H1 (cell line): ENCODE measurements at regions not wholly inside any gene's neighbourhood (a gene's known extent, or its start where the extent isn't known, plus 50 kb on each side); places are given as distances from the start of the nearest gene placed in this dataset.

Experiments used
- CTCF ChIA-PET: fragments of 300-600 bp; sonication (Branson Sonifier 250); formaldehyde crosslinking; loops from one replicate; lab custom pipeline; 2021; ENCODE audit not compliant: partially characterized antibody; lab: Charles Lee
- POLR2A ChIA-PET: fragments of 300-600 bp; sonication (Branson Sonifier 250); formaldehyde crosslinking; loops from one replicate; lab custom pipeline; 2021; ENCODE audit warnings: inconsistent platforms; ENCODE audit not compliant: partially characterized antibody; lab: Charles Lee
- DNase-seq, 2 experiments: peaks; one replicate each; pipeline versions ENCODE4 v3.0.0 to v3.0.0-alpha.2; 2010 to 2022; ENCODE audit warnings: low spot score in 2 of 2, low read depth in 1 of 2, mixed read lengths in 1 of 2
- FAIRE-seq: peaks from 2 replicates; lab custom pipeline; 2011; peaks lifted over from hg19 to GRCh38; lab: Jason Lieb, UNC
- H2AFZ ChIP-seq: 2 replicates; pipeline ENCODE4 v1.8.1; 2012; ENCODE audit warnings: low read length, inconsistent platforms
- H2AK5ac ChIP-seq: 2 replicates; pipeline ENCODE4 v1.6.1; 2013; ENCODE audit warnings: low read depth, low read length
- H2BK120ac ChIP-seq: replicated peaks from 2 replicates; pipeline ENCODE3; 2013; ENCODE audit warnings: low read depth, low read length, inconsistent platforms
- H2BK12ac ChIP-seq: 2 replicates; pipeline ENCODE4 v1.6.1; 2013; ENCODE audit warnings: low read depth, low read length
- H2BK15ac ChIP-seq: 2 replicates; pipeline ENCODE4 v1.6.1; 2013; ENCODE audit warnings: low read length
- H2BK20ac ChIP-seq: 2 replicates; pipeline ENCODE4 v1.6.1; 2013; ENCODE audit warnings: low read length
- H2BK5ac ChIP-seq: 2 replicates; pipeline ENCODE4 v1.6.1; 2013; ENCODE audit warnings: low read depth, low read length
- H3K14ac ChIP-seq: 2 replicates; pipeline ENCODE4 v1.6.1; 2013; ENCODE audit warnings: inconsistent platforms; ENCODE audit not compliant: insufficient read length
- H3K18ac ChIP-seq: 2 replicates; pipeline ENCODE4 v1.6.1; 2013; ENCODE audit warnings: low read length; ENCODE audit errors: extremely low read depth
- H3K23ac ChIP-seq: 2 replicates; pipeline ENCODE4 v1.6.1; 2013; ENCODE audit warnings: inconsistent platforms; ENCODE audit not compliant: insufficient read length
- H3K23me2 ChIP-seq: 2 replicates; pipeline ENCODE4 v1.6.1; 2013; ENCODE audit warnings: low read depth, low read length
- H3K27ac ChIP-seq: 2 replicates; pipeline ENCODE4 v1.6.1; 2011; ENCODE audit warnings: low read depth, low read length, inconsistent platforms
- H3K27me3 ChIP-seq, 4 experiments: replicated peaks in 1 of 4; 1 replicate in 1 of 4; 2 replicates in 3 of 4; pipeline versions ENCODE4 v1.6.1 to v1.8.1; 2011 to 2013; ENCODE audit warnings: low read length in 3 of 4, mild to moderate bottlenecking in 3 of 4, inconsistent platforms in 2 of 4, mixed read lengths in 2 of 4, moderate library complexity in 1 of 4; ENCODE audit not compliant: control insufficient read depth in 3 of 4, insufficient read depth in 3 of 4; ENCODE audit errors: extremely low read depth in 1 of 4
- H3K36me3 ChIP-seq, 4 experiments: 2 replicates each; pipeline versions ENCODE4 v1.6.1 to v1.8.1; 2011 to 2013; ENCODE audit warnings: mild to moderate bottlenecking in 4 of 4, low read length in 3 of 4, moderate library complexity in 2 of 4, control low read depth in 1 of 4, inconsistent platforms in 1 of 4; ENCODE audit not compliant: insufficient read depth in 4 of 4, control insufficient read depth in 2 of 4
- H3K4ac ChIP-seq: replicated peaks from 2 replicates; pipeline ENCODE3; 2013; ENCODE audit warnings: low read length, low read depth, mixed read lengths, inconsistent platforms; ENCODE audit not compliant: insufficient read length
- H3K4me1 ChIP-seq, 4 experiments: replicated peaks in 1 of 4; 1 replicate in 1 of 4; 2 replicates in 3 of 4; pipeline versions ENCODE4 v1.6.1 to v1.8.1; 2011 to 2013; ENCODE audit warnings: low read length in 3 of 4, inconsistent platforms in 2 of 4, mixed read lengths in 1 of 4; ENCODE audit not compliant: insufficient read depth in 4 of 4, control insufficient read depth in 3 of 4
- H3K4me2 ChIP-seq, 2 experiments: 2 replicates each; pipeline versions ENCODE4 v1.6.1 to v1.8.1; 2011 to 2013; ENCODE audit warnings: low read depth in 2 of 2, low read length in 2 of 2, control low read depth in 1 of 2, inconsistent platforms in 1 of 2, mild to moderate bottlenecking in 1 of 2; ENCODE audit not compliant: insufficient read depth in 1 of 2
- H3K4me3 ChIP-seq, 4 experiments: fragments of 200-600, 300-600 bp in 1 of 4; sonication (generic), shearing (Covaris generic), sonication (Bioruptor Twin) in 1 of 4; 2 replicates each; pipeline versions ENCODE4 v1.5.1 to v1.8.1; 2011 to 2016; ENCODE audit warnings: low read length in 4 of 4, low read depth in 3 of 4, control low read depth in 2 of 4, inconsistent platforms in 2 of 4, mild to moderate bottlenecking in 2 of 4, mixed read lengths in 1 of 4, moderate library complexity in 1 of 4; ENCODE audit not compliant: insufficient read depth in 2 of 4; ENCODE audit errors: extremely low read depth in 1 of 4
- H3K56ac ChIP-seq: replicated peaks from 2 replicates; pipeline ENCODE3; 2013; ENCODE audit warnings: low read depth, mild to moderate bottlenecking, mixed read lengths, low read length, inconsistent platforms; ENCODE audit not compliant: insufficient read length
- H3K79me1 ChIP-seq: 2 replicates; pipeline ENCODE4 v1.6.1; 2013; ENCODE audit warnings: low read depth, low read length, control low read depth
- H3K79me2 ChIP-seq, 2 experiments: 2 replicates each; pipeline versions ENCODE4 v1.6.1 to v1.8.1; 2012 to 2013; ENCODE audit warnings: low read length in 2 of 2, mild to moderate bottlenecking in 2 of 2, inconsistent platforms in 1 of 2; ENCODE audit not compliant: insufficient read depth in 2 of 2, control insufficient read depth in 1 of 2
- H3K9ac ChIP-seq, 4 experiments: replicated peaks in 1 of 4; 1 replicate in 1 of 4; 2 replicates in 3 of 4; pipeline versions ENCODE4 v1.6.1 to v1.8.1; 2011 to 2013; ENCODE audit warnings: low read depth in 3 of 4, low read length in 3 of 4, control low read depth in 2 of 4, mild to moderate bottlenecking in 2 of 4, moderate library complexity in 2 of 4, inconsistent platforms in 1 of 4; ENCODE audit errors: extremely low read depth in 1 of 4
- H3K9me3 ChIP-seq, 2 experiments: 2 replicates each; pipeline versions ENCODE4 v1.6.1 to v1.8.1; 2012 to 2013; ENCODE audit warnings: mild to moderate bottlenecking in 2 of 2, moderate library complexity in 2 of 2, control low read depth in 1 of 2, inconsistent platforms in 1 of 2, low read depth in 1 of 2, low read length in 1 of 2, mixed read lengths in 1 of 2; ENCODE audit not compliant: insufficient read depth in 2 of 2
- H4K20me1 ChIP-seq, 2 experiments: replicated peaks in 1 of 2; 2 replicates each; pipeline versions ENCODE3 to v1.8.1; 2011 to 2013; ENCODE audit warnings: inconsistent platforms in 2 of 2, low read length in 2 of 2, mild to moderate bottlenecking in 1 of 2; ENCODE audit not compliant: insufficient read depth in 2 of 2, control insufficient read depth in 1 of 2
- H4K5ac ChIP-seq: 2 replicates; pipeline ENCODE4 v1.6.1; 2013; ENCODE audit warnings: low read length, low read depth, mixed read lengths, inconsistent platforms; ENCODE audit not compliant: insufficient read length
- H4K8ac ChIP-seq: 2 replicates; pipeline ENCODE4 v1.8.0; 2013; ENCODE audit warnings: mild to moderate bottlenecking, moderate library complexity, low read length, inconsistent platforms; ENCODE audit not compliant: insufficient read depth; ENCODE audit errors: extremely low read depth
- H4K91ac ChIP-seq: replicated peaks from 2 replicates; pipeline ENCODE3; 2013; ENCODE audit warnings: low read length, mixed read lengths, inconsistent platforms; ENCODE audit not compliant: insufficient read length
- BCL11A ChIP-seq, 2 experiments: IDR thresholded peaks; one replicate each; pipeline ENCODE4 v1.6.1; 2011; ENCODE audit warnings: low read depth in 2 of 2, low read length in 2 of 2, mild to moderate bottlenecking in 2 of 2
- CBX8 ChIP-seq: fragments of 300-800, 300-1000 bp; sonication (generic); IDR thresholded peaks from 2 replicates; pipeline ENCODE4 v1.7.1; 2016; ENCODE audit warnings: low read depth, low read length, borderline replicate concordance
- CHD2 ChIP-seq: IDR thresholded peaks from 2 replicates; pipeline ENCODE4 v1.6.1; 2012; ENCODE audit warnings: low read length, improper control_type of control experiment
- EGR1 ChIP-seq: IDR thresholded peaks from 2 replicates; pipeline ENCODE4 v1.6.1; 2011; ENCODE audit warnings: low read depth, low read length, borderline replicate concordance
- GTF2F1 ChIP-seq: IDR thresholded peaks from 2 replicates; pipeline ENCODE4 v1.6.1; 2012; ENCODE audit warnings: low read depth, low read length, improper control_type of control experiment, borderline replicate concordance
- HDAC6 ChIP-seq: IDR thresholded peaks from one replicate; pipeline ENCODE4 v1.7.1; 2012; ENCODE audit warnings: low read depth, mild to moderate bottlenecking, inconsistent platforms, low read length, moderate library complexity
- KDM5A ChIP-seq: fragments of 200-600 bp; IDR thresholded peaks from 2 replicates; pipeline ENCODE4 v1.7.1; 2012; ENCODE audit warnings: mild to moderate bottlenecking, low read length, inconsistent platforms, mixed read lengths
- NANOG ChIP-seq: IDR thresholded peaks from 2 replicates; pipeline ENCODE4 v1.6.1; 2011; ENCODE audit warnings: low read length, low read depth, mild to moderate bottlenecking, inconsistent platforms; ENCODE audit not compliant: insufficient read depth, poor library complexity, severe bottlenecking
- RBBP5 ChIP-seq: IDR thresholded peaks from 2 replicates; pipeline ENCODE4 v1.7.1; 2012; ENCODE audit warnings: low read depth, mild to moderate bottlenecking, inconsistent platforms, low read length, moderate library complexity, borderline replicate concordance
- WGBS, 2 experiments: shearing (Covaris generic) in 1 of 2; methylation state at CpG; one replicate each; pipeline versions ENCODE4 v1.1.6 to v1.1.7; 2013 to 2015; ENCODE audit warnings: low lambda C conversion rate in 2 of 2, mixed read lengths in 2 of 2, inconsistent platforms in 1 of 2, low coverage in 1 of 2, missing lambda C conversion rate in 1 of 2; ENCODE audit not compliant: insufficient replicate concordance in 2 of 2, insufficient coverage in 1 of 2, insufficient read length in 1 of 2; ENCODE audit errors: extremely low coverage in 1 of 2, missing lambda C conversion rate in 1 of 2; 5-methylcytosine and 5-hydroxymethylcytosine counted together
- TF ChIP-seq, protein P1 (sequence below): IDR thresholded peaks from 2 replicates; pipeline ENCODE4 v1.6.1; 2011; ENCODE audit warnings: low read length, improper control_type of control experiment
- TF ChIP-seq, protein P2 (sequence below): IDR thresholded peaks from 2 replicates; pipeline ENCODE4 v1.6.1; 2011; ENCODE audit warnings: low read depth, mild to moderate bottlenecking, low read length; ENCODE audit not compliant: insufficient read depth

DNA sequence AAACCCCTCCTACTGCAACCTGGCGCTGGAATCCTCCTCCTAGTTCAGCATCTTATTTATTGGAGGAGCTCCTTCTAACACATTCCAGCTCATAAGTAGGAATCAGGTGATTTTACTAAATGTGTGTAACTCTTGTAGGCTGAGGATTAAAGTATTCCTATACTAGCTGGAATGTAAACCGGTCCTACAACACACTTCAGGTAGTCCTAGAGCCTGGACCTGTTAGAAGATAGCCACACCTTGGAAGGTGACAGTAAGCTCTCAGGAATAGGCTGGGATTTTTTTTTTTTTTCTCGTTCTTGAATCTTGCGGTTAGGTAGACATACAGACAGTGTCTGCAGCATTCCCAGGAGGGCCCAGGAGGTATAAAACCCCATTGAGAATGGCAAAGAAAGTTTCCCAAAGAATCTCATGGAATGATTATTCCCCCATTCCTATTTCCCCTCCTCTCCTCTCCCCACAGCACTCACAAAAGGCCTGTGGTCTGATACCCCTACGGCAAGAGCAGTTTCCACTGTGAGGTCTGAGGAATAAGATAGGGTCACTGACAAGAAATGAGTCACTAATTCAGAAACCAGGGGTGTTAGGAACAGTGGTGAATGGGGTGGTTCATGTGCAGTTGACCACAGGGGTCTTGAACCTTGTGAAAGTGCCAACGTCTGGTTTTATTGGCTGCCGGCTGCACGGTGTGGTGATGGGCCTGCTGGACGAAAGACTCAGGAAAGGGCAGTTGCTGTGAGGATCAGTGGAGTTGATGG, 267.1 kb downstream of the UTP18 start:
- CTCF ChIA-PET, result interaction anchor here (0.6 to 2.1 kb wide), 7 partner anchors 8 to 156 kb away, joined by 3 to 8 read pairs (median 3); no protein-coding TSS in a partner anchor
- TF ChIP-seq CHD2 (no peak), NANOG (no peak), BCL11A (IDR thresholded peaks at IDR 0.05; ENCODE audit: low read depth in 2 of 2, low read length in 2 of 2) (no peak), RBBP5 (no peak), KDM5A (no peak), CBX8 (no peak), EGR1 (no peak), HDAC6 (no peak), GTF2F1 (no peak)
- TF ChIP-seq, protein P1, sequence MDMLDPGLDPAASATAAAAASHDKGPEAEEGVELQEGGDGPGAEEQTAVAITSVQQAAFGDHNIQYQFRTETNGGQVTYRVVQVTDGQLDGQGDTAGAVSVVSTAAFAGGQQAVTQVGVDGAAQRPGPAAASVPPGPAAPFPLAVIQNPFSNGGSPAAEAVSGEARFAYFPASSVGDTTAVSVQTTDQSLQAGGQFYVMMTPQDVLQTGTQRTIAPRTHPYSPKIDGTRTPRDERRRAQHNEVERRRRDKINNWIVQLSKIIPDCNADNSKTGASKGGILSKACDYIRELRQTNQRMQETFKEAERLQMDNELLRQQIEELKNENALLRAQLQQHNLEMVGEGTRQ, result no peak
- TF ChIP-seq, protein P2, sequence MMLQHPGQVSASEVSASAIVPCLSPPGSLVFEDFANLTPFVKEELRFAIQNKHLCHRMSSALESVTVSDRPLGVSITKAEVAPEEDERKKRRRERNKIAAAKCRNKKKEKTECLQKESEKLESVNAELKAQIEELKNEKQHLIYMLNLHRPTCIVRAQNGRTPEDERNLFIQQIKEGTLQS, result no peak

More for the DNA sequence above, 267.1 kb downstream of the UTP18 start:
- no peak overlapping the region for H2BK12ac ChIP-seq
- no peak overlapping the region for H3K27ac ChIP-seq
- H4K91ac ChIP-seq, result no peak overlapping the region
- DNase-seq (no peak), FAIRE-seq (no peak)
- H2AK5ac ChIP-seq, result no peak overlapping the region
- H2BK15ac ChIP-seq, result no peak overlapping the region
- H4K8ac ChIP-seq, result no peak overlapping the region
- H2BK5ac ChIP-seq, result no peak overlapping the region
- H4K20me1 ChIP-seq, result no peaks in the 10 kb centered on the region
- no peaks in the 10 kb centered on the region for H3K4me1 ChIP-seq
- H3K4me2 ChIP-seq, result no peak overlapping the region
- H4K5ac ChIP-seq, result no peak overlapping the region
- no peaks in the 10 kb centered on the region; the same call in 1 of the 2 replicates for H3K23me2 ChIP-seq
- H3K79me2 ChIP-seq, result no peaks in the 10 kb centered on the region
- no peak overlapping the region for H3K56ac ChIP-seq
- no peak overlapping the region for H3K23ac ChIP-seq
- no peak overlapping the region for H2AFZ ChIP-seq
- no peak overlapping the region for H3K4ac ChIP-seq
- H3K9ac ChIP-seq, result no peak overlapping the region
- 88% methylated on average over 9 of the region's 9 CpGs; no CpG with 5 or more reads in 1 of the 2 experiments for WGBS, 2 experiments
- H3K18ac ChIP-seq, result no peak overlapping the region
- no peak overlapping the region for H3K14ac ChIP-seq
- no peak overlapping the region for H2BK20ac ChIP-seq
- no peaks in the 10 kb centered on the region for H3K9me3 ChIP-seq
- POLR2A ChIA-PET, result no interaction called here
- H2BK120ac ChIP-seq, result no peak overlapping the region
- H3K4me3 ChIP-seq, result no peak overlapping the region
- H3K27me3 ChIP-seq, result no peaks in the 10 kb centered on the region
- H3K79me1 ChIP-seq, result no peaks in the 10 kb centered on the region
- H3K36me3 ChIP-seq, result no peaks in the 10 kb centered on the region
